HL-60 (cell line): ENCODE measurements at regions not wholly inside any gene's neighbourhood (a gene's known extent, or its start where the extent isn't known, plus 50 kb on each side); places are given as distances from the start of the nearest gene placed in this dataset.

Experiments used
- DNase-seq, 2 experiments: peaks; one replicate each; pipeline ENCODE4 v3.0.0-alpha.2; 2010 to 2020; ENCODE audit warnings: low read depth in 1 of 2, low spot score in 1 of 2
- H3K27ac ChIP-seq: fragments of 250-450 bp; sonication (Bioruptor Pico); replicated peaks from 2 replicates; pipeline ENCODE4 v1.5.1; 2020; ENCODE audit warnings: mild to moderate bottlenecking, moderate library complexity
- H3K27me3 ChIP-seq: fragments of 250-450 bp; sonication (Bioruptor Pico); 2 replicates; pipeline ENCODE4 v1.5.1; 2021; ENCODE audit warnings: mild to moderate bottlenecking, moderate library complexity; ENCODE audit not compliant: insufficient read depth, poor library complexity, severe bottlenecking
- H3K4me3 ChIP-seq: replicated peaks from 2 replicates; pipeline ENCODE4 v1.5.1; 2011; ENCODE audit warnings: mild to moderate bottlenecking, control low read depth, low read length; ENCODE audit not compliant: insufficient read depth
- CTCF ChIP-seq: IDR thresholded peaks from one replicate; pipeline ENCODE4 v1.5.1; 2011; ENCODE audit warnings: low read length, control low read depth, inconsistent platforms; ENCODE audit not compliant: insufficient read depth
- GABPA ChIP-seq: IDR thresholded peaks from 2 replicates; pipeline ENCODE4 v1.6.1; 2012; ENCODE audit warnings: low read depth
- POLR2AphosphoS5 ChIP-seq: IDR thresholded peaks from 2 replicates; pipeline ENCODE4 v1.6.1; 2012; ENCODE audit warnings: low read depth
- REST ChIP-seq: IDR thresholded peaks from 2 replicates; pipeline ENCODE4 v1.6.1; 2012; ENCODE audit warnings: low read depth; ENCODE audit not compliant: insufficient replicate concordance
- SPI1 ChIP-seq: IDR thresholded peaks from 2 replicates; pipeline ENCODE4 v1.6.1; 2012; ENCODE audit warnings: low read depth, mild to moderate bottlenecking, borderline replicate concordance

GRCh38 chr16:60810250-60810649 lies 1226.0 kb downstream of the CDH8 start:
- H3K27me3 ChIP-seq: no peaks in the 10 kb centered on the region
- H3K4me3 ChIP-seq: no peak overlapping the region
- H3K27ac ChIP-seq: no peak overlapping the region
- no peak for DNase-seq
- no peak for TF ChIP-seq REST
- TF ChIP-seq CTCF: no peak
- TF ChIP-seq GABPA: no peak
- no peak for TF ChIP-seq SPI1
- TF ChIP-seq POLR2AphosphoS5: no peak

GRCh38 chr16:60792437-60792836 lies 1243.8 kb downstream of the CDH8 start:
- H3K27ac ChIP-seq: no peak overlapping the region
- H3K4me3 ChIP-seq: no peak overlapping the region
- DNase-seq: no peak
- H3K27me3 ChIP-seq: no peaks in the 10 kb centered on the region
- TF ChIP-seq SPI1 (no peak), POLR2AphosphoS5 (no peak), REST (no peak), GABPA (no peak), CTCF (no peak)

GRCh38 chr16:60788631-60789030 lies 1247.6 kb downstream of the CDH8 start:
- Histone ChIP-seq H3K27me3 (no peaks in the 10 kb centered on the region), H3K4me3 (no peak overlapping the region), H3K27ac (no peak overlapping the region)
- TF ChIP-seq POLR2AphosphoS5: no peak
- TF ChIP-seq CTCF: no peak
- no peak for TF ChIP-seq REST
- TF ChIP-seq SPI1: no peak
- TF ChIP-seq GABPA: no peak
- no peak for DNase-seq
